ENCODE measurements at regions not wholly inside any gene's neighbourhood (a gene's known extent, or its start where the extent isn't known, plus 50 kb on each side); places are given as distances from the start of the nearest gene placed in this dataset.

- H3K36me3 Mint-ChIP-seq (ENCODE audit: insufficient read depth in 1 of 3, low read depth in 3 of 3): no peaks in the 10 kb centered on the region; a peak in 1 of 7 replicates
- Histone ChIP-seq H3K79me1 (ENCODE audit: insufficient read depth, low read depth, low read length, poor library complexity, severe bottlenecking) (no peaks in the 10 kb centered on the region), H2BK5ac (ENCODE audit: insufficient read length, low read length) (no peak overlapping the region), H2BK20ac (ENCODE audit: low read depth, low read length, poor library complexity, severe bottlenecking) (no peak overlapping the region), H2BK15ac (ENCODE audit: low read depth, low read length) (no peak overlapping the region), H3K27ac (ENCODE audit: insufficient read length, low read depth, low read length) (no peak overlapping the region), H4K5ac (ENCODE audit: insufficient read length, low read depth, low read length) (no peak overlapping the region), H3K4me1 (ENCODE audit: insufficient read depth, low read length) (no peaks in the 10 kb centered on the region), H4K91ac (ENCODE audit: insufficient read length, low read depth, low read length) (no peak overlapping the region), H3K14ac (ENCODE audit: insufficient read depth, low read length) (no peak overlapping the region), H3K27me3 (ENCODE audit: insufficient read depth, low read length) (no peaks in the 10 kb centered on the region), H3T11ph (ENCODE audit: low read length) (no peak overlapping the region), H2BK12ac (ENCODE audit: insufficient read length, low read depth, low read length) (no peak overlapping the region), H3K4me2 (ENCODE audit: insufficient read depth, insufficient read length, low read length) (no peak overlapping the region), H3K4ac (ENCODE audit: low read depth, low read length) (no peak overlapping the region), H3K9ac (ENCODE audit: extremely low read depth, insufficient read length, low read length) (no peak overlapping the region), H2BK120ac (ENCODE audit: low read depth, low read length, poor library complexity, severe bottlenecking) (no peak overlapping the region), H3K18ac (ENCODE audit: insufficient read length, low read depth, low read length) (no peak overlapping the region), H2AK5ac (ENCODE audit: insufficient read length, low read length) (no peak overlapping the region), H3K9me3 (ENCODE audit: control insufficient read depth, low read depth, low read length) (no peaks in the 10 kb centered on the region), H4K20me1 (ENCODE audit: control insufficient read depth, insufficient read depth, insufficient read length) (no peaks in the 10 kb centered on the region), H3K79me2 (ENCODE audit: insufficient read depth, low read length) (no peaks in the 10 kb centered on the region), H2AFZ (ENCODE audit: low read length) (no peak overlapping the region), H4K8ac (replicated peaks; ENCODE audit: insufficient read length, low read depth, low read length) (no peak overlapping the region), H3K56ac (ENCODE audit: insufficient read length, low read depth, low read length) (no peak overlapping the region), H3K23me2 (ENCODE audit: insufficient read length, low read depth, low read length, poor library complexity, severe bottlenecking) (no peaks in the 10 kb centered on the region), H3K23ac (ENCODE audit: insufficient read length, low read depth, low read length) (no peak overlapping the region)
- TF ChIP-seq CTCF (conservative IDR thresholded peaks at IDR 0.05): no peak
- no peak for DNase-seq
- no peaks in the 10 kb centered on the region for H3K9me3 Mint-ChIP-seq
- WGBS (ENCODE audit: extremely low coverage, insufficient read length, low lambda C conversion rate): no CpG with 5 or more reads among the region's 6 CpGs
- H3K27ac Mint-ChIP-seq: no peak overlapping the region
- H3K27me3 Mint-ChIP-seq (ENCODE audit: low read depth): peaks cover 49% of the 10 kb centered on the region
- peaks cover 0 to 8% of the 10 kb centered on the region in 2 experiments; a peak in 2 of 4 replicates for H3K4me1 Mint-ChIP-seq
- H3K4me3 Mint-ChIP-seq: no peak overlapping the region
These were observed 81.6 kb upstream of the PITX1 start for GRCh38 chr5:135115591-135115990.
